Keratinocyte (primary cell): ENCODE measurements at regions not wholly inside any gene's neighbourhood (a gene's known extent, or its start where the extent isn't known, plus 50 kb on each side); places are given as distances from the start of the nearest gene placed in this dataset.

Experiments used
- DNase-seq: peaks from one replicate; pipeline ENCODE4 v3.0.0-alpha.2; 2011; ENCODE audit warnings: low read depth, missing footprints, low spot score
- FAIRE-seq: peaks from 2 replicates; lab custom pipeline; 2011; peaks lifted over from hg19 to GRCh38; lab: Jason Lieb, UNC
- H2AFZ ChIP-seq: 2 replicates; pipeline ENCODE4 v1.6.0; 2012; ENCODE audit warnings: low read length, control low read depth, inconsistent platforms; ENCODE audit not compliant: control insufficient read depth
- H3K27ac ChIP-seq: 2 replicates; pipeline ENCODE4 v1.5.1; 2011; ENCODE audit warnings: low read length; ENCODE audit not compliant: control insufficient read depth, insufficient read depth
- H3K27me3 ChIP-seq: 3 replicates; pipeline ENCODE4 v1.6.0; 2011; ENCODE audit warnings: low read length; ENCODE audit not compliant: control insufficient read depth, insufficient read depth; ENCODE audit errors: extremely low read depth
- H3K36me3 ChIP-seq, 2 experiments: 2 replicates in 1 of 2; 3 replicates in 1 of 2; pipeline ENCODE4 v1.5.1; 2011; ENCODE audit warnings: low read length in 2 of 2, mild to moderate bottlenecking in 1 of 2; ENCODE audit not compliant: control insufficient read depth in 2 of 2, insufficient read depth in 2 of 2; ENCODE audit errors: extremely low read depth in 1 of 2
- H3K4me1 ChIP-seq: 3 replicates; pipeline ENCODE4 v1.5.1; 2011; ENCODE audit warnings: low read length; ENCODE audit not compliant: control insufficient read depth, insufficient read depth; ENCODE audit errors: extremely low read depth
- H3K4me2 ChIP-seq: 3 replicates; pipeline ENCODE4 v1.6.0; 2011; ENCODE audit warnings: low read depth, low read length; ENCODE audit not compliant: control insufficient read depth, insufficient read depth; ENCODE audit errors: extremely low read depth
- H3K4me3 ChIP-seq, 3 experiments: fragments of 200-600 bp in 1 of 3; sonication (generic) in 1 of 3; 2 replicates in 2 of 3; 3 replicates in 1 of 3; pipeline ENCODE4 v1.5.1; 2011 to 2016; ENCODE audit warnings: low read length in 3 of 3, mild to moderate bottlenecking in 3 of 3, control low read depth in 2 of 3, inconsistent platforms in 1 of 3, low read depth in 1 of 3, mixed read lengths in 1 of 3, mixed run types in 1 of 3, moderate library complexity in 1 of 3; ENCODE audit not compliant: control insufficient read depth in 2 of 3, insufficient read depth in 2 of 3; ENCODE audit errors: extremely low read depth in 1 of 3
- H3K79me2 ChIP-seq: 2 replicates; pipeline ENCODE4 v1.6.0; 2012; ENCODE audit warnings: low read length; ENCODE audit not compliant: control insufficient read depth, insufficient read depth
- H3K9ac ChIP-seq: 3 replicates; pipeline ENCODE4 v1.6.0; 2011; ENCODE audit warnings: low read length; ENCODE audit not compliant: control insufficient read depth, insufficient read depth; ENCODE audit errors: extremely low read depth
- H3K9me1 ChIP-seq: 3 replicates; pipeline ENCODE4 v1.6.0; 2011; ENCODE audit warnings: low read length; ENCODE audit not compliant: control insufficient read depth, insufficient read depth; ENCODE audit errors: extremely low read depth
- H3K9me3 ChIP-seq: 2 replicates; pipeline ENCODE4 v1.5.1; 2012; ENCODE audit warnings: low read depth, low read length; ENCODE audit not compliant: control insufficient read depth
- H4K20me1 ChIP-seq: 3 replicates; pipeline ENCODE4 v1.6.0; 2011; ENCODE audit warnings: low read length; ENCODE audit not compliant: control insufficient read depth, insufficient read depth; ENCODE audit errors: extremely low read depth
- CTCF ChIP-seq, 3 experiments: IDR thresholded peaks in 1 of 3; conservative IDR thresholded peaks in 1 of 3; optimal IDR thresholded peaks in 1 of 3; 2 replicates in 2 of 3; 3 replicates in 1 of 3; pipeline versions ENCODE3 to v1.5.1; 2011; ENCODE audit warnings: low read length in 3 of 3, mild to moderate bottlenecking in 3 of 3, moderate library complexity in 2 of 3, control low read depth in 1 of 3, inconsistent platforms in 1 of 3; ENCODE audit not compliant: insufficient read depth in 2 of 3; ENCODE audit errors: extremely low read depth in 1 of 3
- EZH2 ChIP-seq: IDR thresholded peaks from one replicate; pipeline ENCODE4 v1.6.1; 2012; ENCODE audit warnings: inconsistent platforms, mild to moderate bottlenecking, low read length, moderate library complexity
- dilution Hi-C: fragments of 300-500 bp; cut with MboI; formaldehyde crosslinking; loops from one replicate; pipeline ENCODE4 v1.7.0; 2020; ENCODE audit warnings: low sequenced_read_pairs; ENCODE audit not compliant: extremely low pct_ligation_motif_present

- no peak for TF ChIP-seq EZH2
- Histone ChIP-seq H3K27ac (no peak overlapping the region), H3K27me3 (no peaks in the 10 kb centered on the region), H2AFZ (no peak overlapping the region), H4K20me1 (no peaks in the 10 kb centered on the region), H3K4me3 (no peak overlapping the region), H3K4me2 (no peak overlapping the region), H3K9me3 (no peaks in the 10 kb centered on the region), H3K9ac (no peak overlapping the region), H3K79me2 (no peaks in the 10 kb centered on the region), H3K36me3 (no peaks in the 10 kb centered on the region), H3K4me1 (peaks cover 3% of the 10 kb centered on the region), H3K9me1 (no peaks in the 10 kb centered on the region)
- dilution Hi-C loops: no loop called here
- no peak for DNase-seq
- FAIRE-seq: no peak
These were observed 554.7 kb upstream of the KCNMB2 start for GRCh38 chr3:177981576-177981975.

GRCh38 chr3:177982034-177982433, 554.2 kb upstream of the KCNMB2 start:
- Histone ChIP-seq H3K36me3 (no peaks in the 10 kb centered on the region), H3K27me3 (no peaks in the 10 kb centered on the region), H4K20me1 (no peaks in the 10 kb centered on the region), H3K79me2 (no peaks in the 10 kb centered on the region), H3K9ac (no peak overlapping the region), H2AFZ (no peak overlapping the region), H3K9me1 (no peaks in the 10 kb centered on the region), H3K4me1 (peaks cover 3% of the 10 kb centered on the region), H3K4me2 (no peak overlapping the region), H3K27ac (no peak overlapping the region), H3K9me3 (no peaks in the 10 kb centered on the region), H3K4me3 (no peak overlapping the region)
- no peak for DNase-seq
- dilution Hi-C loops: no loop called here
- FAIRE-seq: no peak
- TF ChIP-seq CTCF (optimal IDR thresholded peaks at IDR 0.05 in 1 of 3, IDR thresholded peaks at IDR 0.05 in 1 of 3, conservative IDR thresholded peaks at IDR 0.05 in 1 of 3; ENCODE audit: extremely low read depth in 1 of 3, insufficient read depth in 2 of 3, low read length in 3 of 3) (no peak), EZH2 (no peak)

- Histone ChIP-seq H3K79me2 (no peaks in the 10 kb centered on the region), H2AFZ (no peak overlapping the region), H3K27me3 (no peaks in the 10 kb centered on the region), H3K4me2 (no peak overlapping the region), H4K20me1 (no peaks in the 10 kb centered on the region), H3K9me1 (no peaks in the 10 kb centered on the region), H3K27ac (no peak overlapping the region), H3K36me3 (no peaks in the 10 kb centered on the region), H3K4me3 (no peak overlapping the region), H3K9me3 (no peaks in the 10 kb centered on the region), H3K9ac (no peak overlapping the region), H3K4me1 (no peaks in the 10 kb centered on the region)
- dilution Hi-C loops: no loop called here
- no peak for DNase-seq
- TF ChIP-seq CTCF (optimal IDR thresholded peaks at IDR 0.05 in 1 of 3, IDR thresholded peaks at IDR 0.05 in 1 of 3, conservative IDR thresholded peaks at IDR 0.05 in 1 of 3; ENCODE audit: extremely low read depth in 1 of 3, insufficient read depth in 2 of 3, low read length in 3 of 3) (no peak), EZH2 (no peak)
- no peak for FAIRE-seq
These were observed 552.9 kb upstream of the KCNMB2 start for GRCh38 chr3:177983320-177983719.
